Right lobe of liver (tissue), 4 donors: ENCODE measurements at regions not wholly inside any gene's neighbourhood (a gene's known extent, or its start where the extent isn't known, plus 50 kb on each side); places are given as distances from the start of the nearest gene placed in this dataset.

ENCODE experiments used
- CTCF ChIP-seq, 4 donors: fragments of 200-600 bp in 3 of 4; fragments of 450-650 bp in 1 of 4; IDR thresholded peaks; one replicate each; pipeline versions ENCODE4 v1.5.1 to v1.8.0; 2016 to 2022; ENCODE audit warnings: antibody characterized with exemption in 4 of 4, mild to moderate bottlenecking in 2 of 4
- POLR2A ChIP-seq: fragments of 450-650 bp; IDR thresholded peaks from one replicate; pipeline ENCODE4 v1.6.1; 2017; ENCODE audit warnings: antibody characterized with exemption, mild to moderate bottlenecking
- donor health status: DM: no; HTN: no; CAD: no.
- donor health status: DM: no; HTN: no; CAD: no.
- donor health status: DM: no; HTN: yes; CAD: no.

- TF ChIP-seq CTCF (IDR thresholded peaks at IDR 0.05) (no peak), POLR2A (no peak)
Observed at GRCh38 chr9:115888131-115888530, 265.5 kb upstream of the PAPPA start.
